MM.1S (cell line): ENCODE measurements at regions not wholly inside any gene's neighbourhood (a gene's known extent, or its start where the extent isn't known, plus 50 kb on each side); places are given as distances from the start of the nearest gene placed in this dataset.

ENCODE experiments used
- CTCF ChIP-seq: fragments of 300-600 bp; sonication (generic); IDR thresholded peaks from 2 replicates; pipeline ENCODE4 v1.5.1; 2016; ENCODE audit warnings: antibody characterized with exemption, low read length, mixed read lengths
- EZH2 ChIP-seq: fragments of 300-600 bp; sonication (generic); optimal IDR thresholded peaks from 2 replicates; pipeline ENCODE3; 2017; ENCODE audit warnings: low read depth, mild to moderate bottlenecking, antibody characterized with exemption, low read length, mixed read lengths

GRCh38 chr9:90956026-90956810 is 154.6 kb downstream of the SYK start:
- TF ChIP-seq CTCF = no peak
- TF ChIP-seq EZH2 = no peak
